GM19397 (cell line): ENCODE measurements at regions not wholly inside any gene's neighbourhood (a gene's known extent, or its start where the extent isn't known, plus 50 kb on each side); places are given as distances from the start of the nearest gene placed in this dataset.

Experiments
- ATAC-seq: cut with Tn5 transposase; IDR thresholded peaks from one replicate; pipeline ENCODE4 v1.9.1; 2021; ENCODE audit warnings: mild to moderate bottlenecking, moderate library complexity; ENCODE audit not compliant: unreplicated experiment

GRCh38 chr2:204264085-204264553 is 281.2 kb upstream of the PARD3B start:
- no peak for ATAC-seq

GRCh38 chr2:204264621-204265140 is 280.6 kb upstream of the PARD3B start:
- ATAC-seq: no peak

- no peak for ATAC-seq
Measured at GRCh38 chr2:204265681-204266181, 279.5 kb upstream of the PARD3B start.

GRCh38 chr2:204268458-204268857 is 276.8 kb upstream of the PARD3B start:
- ATAC-seq: no peak

- ATAC-seq: no peak
Measured at GRCh38 chr2:204268971-204269370, 276.3 kb upstream of the PARD3B start.

- ATAC-seq: no peak
Measured at GRCh38 chr2:204272089-204272488, 273.2 kb upstream of the PARD3B start.

GRCh38 chr2:204272610-204273287 is 272.5 kb upstream of the PARD3B start:
- no peak for ATAC-seq

GRCh38 chr2:204274429-204274828 is 270.8 kb upstream of the PARD3B start:
- ATAC-seq: no peak

GRCh38 chr2:204274991-204275390 is 270.3 kb upstream of the PARD3B start:
- no peak for ATAC-seq

GRCh38 chr2:204277226-204277625 is 268.0 kb upstream of the PARD3B start:
- ATAC-seq: no peak

- no peak for ATAC-seq
Measured at GRCh38 chr2:204278454-204278853, 266.8 kb upstream of the PARD3B start.

GRCh38 chr2:204279819-204280218 is 265.5 kb upstream of the PARD3B start:
- ATAC-seq: no peak

GRCh38 chr2:204280262-204280668 is 265.0 kb upstream of the PARD3B start:
- no peak for ATAC-seq

- no peak for ATAC-seq
Measured at GRCh38 chr2:204282081-204282480, 263.2 kb upstream of the PARD3B start.

GRCh38 chr2:204282525-204282924 is 262.8 kb upstream of the PARD3B start:
- no peak for ATAC-seq

- no peak for ATAC-seq
Measured at GRCh38 chr2:204289066-204289465, 256.2 kb upstream of the PARD3B start.

GRCh38 chr2:204292439-204292838 is 252.8 kb upstream of the PARD3B start:
- ATAC-seq: no peak

- no peak for ATAC-seq
Measured at GRCh38 chr2:204293884-204294747, 251.2 kb upstream of the PARD3B start.

GRCh38 chr2:204298404-204298803 is 246.9 kb upstream of the PARD3B start:
- no peak for ATAC-seq

- no peak for ATAC-seq
Measured at GRCh38 chr2:204299766-204300165, 245.5 kb upstream of the PARD3B start.

- ATAC-seq: no peak
Measured at GRCh38 chr2:204306667-204307066, 238.6 kb upstream of the PARD3B start.

- no peak for ATAC-seq
Measured at GRCh38 chr2:204312105-204312504, 233.2 kb upstream of the PARD3B start.
